Smooth muscle cell (in vitro differentiated cells): ENCODE measurements at regions not wholly inside any gene's neighbourhood (a gene's known extent, or its start where the extent isn't known, plus 50 kb on each side); places are given as distances from the start of the nearest gene placed in this dataset.

Experiments
- DNase-seq: peaks from one replicate; lab custom pipeline; 2025; ENCODE audit not compliant: unreplicated experiment; lab: John Stamatoyannopoulos, UW
- H2AFZ ChIP-seq: fragments of 200-600 bp; sonication (generic); 2 replicates; pipeline ENCODE4 v1.6.0; 2016; ENCODE audit warnings: antibody characterized with exemption, low read depth, mild to moderate bottlenecking
- H3F3A ChIP-seq: fragments of 200-600 bp; sonication (generic); 2 replicates; pipeline ENCODE4 v1.6.0; 2017; ENCODE audit warnings: antibody characterized with exemption, low read depth
- H3K27ac ChIP-seq: fragments of 200-600 bp; sonication (generic); 2 replicates; pipeline ENCODE4 v1.5.1; 2016; ENCODE audit warnings: low read depth, mild to moderate bottlenecking
- H3K27me3 ChIP-seq: fragments of 200-600 bp; sonication (generic); 2 replicates; pipeline ENCODE4 v1.6.1; 2016; ENCODE audit warnings: low read depth, mild to moderate bottlenecking
- H3K36me3 ChIP-seq: fragments of 200-600 bp; sonication (generic); 2 replicates; pipeline ENCODE4 v1.5.1; 2016; ENCODE audit warnings: low read depth
- H3K4me1 ChIP-seq: fragments of 200-600 bp; sonication (generic); 2 replicates; pipeline ENCODE4 v1.5.1; 2016; ENCODE audit warnings: low read depth
- H3K4me2 ChIP-seq: fragments of 200-600 bp; sonication (generic); 2 replicates; pipeline ENCODE4 v1.6.0; 2016; ENCODE audit warnings: mild to moderate bottlenecking
- H3K4me3 ChIP-seq: fragments of 200-600 bp; sonication (generic); 2 replicates; pipeline ENCODE4 v1.5.1; 2016; ENCODE audit warnings: mild to moderate bottlenecking
- H3K79me2 ChIP-seq: fragments of 200-600 bp; sonication (generic); 2 replicates; pipeline ENCODE4 v1.6.0; 2016; ENCODE audit warnings: low read depth, mild to moderate bottlenecking
- H3K9ac ChIP-seq: fragments of 200-600 bp; sonication (generic); 2 replicates; pipeline ENCODE4 v1.6.0; 2016; ENCODE audit warnings: low read depth
- H3K9me3 ChIP-seq: fragments of 200-600 bp; sonication (generic); replicated peaks from 2 replicates; pipeline ENCODE4 v1.5.1; 2016; ENCODE audit warnings: low read depth
- H4K20me1 ChIP-seq: fragments of 200-600 bp; sonication (generic); 2 replicates; pipeline ENCODE4 v1.6.0; 2016; ENCODE audit warnings: low read depth
- CTCF ChIP-seq: fragments of 200-600 bp; sonication (generic); IDR thresholded peaks from 2 replicates; pipeline ENCODE4 v1.5.1; 2017; ENCODE audit warnings: borderline replicate concordance, mild to moderate bottlenecking, antibody characterized with exemption; ENCODE audit not compliant: insufficient read depth, poor library complexity, severe bottlenecking
- WGBS: methylation state at CpG from one replicate; pipeline ENCODE4 v1.1.7; 2016; ENCODE audit warnings: low lambda C conversion rate; 5-methylcytosine and 5-hydroxymethylcytosine counted together

- 81% methylated on average over 3 of the region's 3 CpGs for WGBS
- no peak overlapping the region for H3K4me3 ChIP-seq
- H2AFZ ChIP-seq = no peak overlapping the region
- H3K79me2 ChIP-seq = no peaks in the 10 kb centered on the region
- no peaks in the 10 kb centered on the region for H3K4me1 ChIP-seq
- H3K4me2 ChIP-seq = no peak overlapping the region
- H3K9me3 ChIP-seq = no peaks in the 10 kb centered on the region
- no peaks in the 10 kb centered on the region for H3K36me3 ChIP-seq
- no peak overlapping the region for H3K27ac ChIP-seq
- no peak for DNase-seq
- no peak overlapping the region for H3K9ac ChIP-seq
- TF ChIP-seq CTCF = no peak
- H3F3A ChIP-seq = no peaks in the 10 kb centered on the region
- H4K20me1 ChIP-seq = no peaks in the 10 kb centered on the region
- no peaks in the 10 kb centered on the region for H3K27me3 ChIP-seq
These were observed 1285.8 kb upstream of the NCAM2 start for GRCh38 chr21:19712441-19712840.

GRCh38 chr21:19713313-19713712, 1284.9 kb upstream of the NCAM2 start:
- Histone ChIP-seq H3K79me2 (no peaks in the 10 kb centered on the region), H3K9ac (no peak overlapping the region), H3F3A (no peaks in the 10 kb centered on the region), H3K27me3 (no peaks in the 10 kb centered on the region), H3K36me3 (no peaks in the 10 kb centered on the region), H3K9me3 (no peaks in the 10 kb centered on the region), H3K4me2 (no peak overlapping the region), H2AFZ (no peak overlapping the region), H3K27ac (no peak overlapping the region), H3K4me3 (no peak overlapping the region), H4K20me1 (no peaks in the 10 kb centered on the region), H3K4me1 (no peaks in the 10 kb centered on the region)
- TF ChIP-seq CTCF = no peak
- no peak for DNase-seq

- no peak for DNase-seq
- Histone ChIP-seq H4K20me1 (no peaks in the 10 kb centered on the region), H3F3A (no peaks in the 10 kb centered on the region), H3K27me3 (no peaks in the 10 kb centered on the region), H3K4me2 (no peak overlapping the region), H3K36me3 (no peaks in the 10 kb centered on the region), H2AFZ (no peak overlapping the region), H3K4me3 (no peak overlapping the region), H3K9me3 (no peaks in the 10 kb centered on the region), H3K9ac (no peak overlapping the region), H3K27ac (no peak overlapping the region), H3K79me2 (no peaks in the 10 kb centered on the region), H3K4me1 (no peaks in the 10 kb centered on the region)
- WGBS = 88% methylated on average over 1 of the region's 1 CpG
- TF ChIP-seq CTCF = no peak
These were observed 1274.1 kb upstream of the NCAM2 start for GRCh38 chr21:19724081-19724480.

GRCh38 chr21:19731251-19731650, 1267.0 kb upstream of the NCAM2 start:
- WGBS = 78% methylated on average over 2 of the region's 2 CpGs
- H3K79me2 ChIP-seq = no peaks in the 10 kb centered on the region
- no peaks in the 10 kb centered on the region for H3K4me1 ChIP-seq
- no peak for DNase-seq
- no peaks in the 10 kb centered on the region for H3F3A ChIP-seq
- TF ChIP-seq CTCF = no peak
- no peaks in the 10 kb centered on the region for H3K9me3 ChIP-seq
- H3K36me3 ChIP-seq = no peaks in the 10 kb centered on the region
- no peak overlapping the region for H2AFZ ChIP-seq
- no peak overlapping the region for H3K4me2 ChIP-seq
- no peak overlapping the region for H3K27ac ChIP-seq
- H3K4me3 ChIP-seq = no peak overlapping the region
- H3K27me3 ChIP-seq = no peaks in the 10 kb centered on the region
- no peak overlapping the region for H3K9ac ChIP-seq
- H4K20me1 ChIP-seq = no peaks in the 10 kb centered on the region
